Upper lobe of left lung (tissue), 4 donors: ENCODE measurements at regions not wholly inside any gene's neighbourhood (a gene's known extent, or its start where the extent isn't known, plus 50 kb on each side); places are given as distances from the start of the nearest gene placed in this dataset.

Experiments
- EP300 ChIP-seq, 4 donors: sonication (generic); formaldehyde crosslinking; IDR thresholded peaks; one replicate each; pipeline ENCODE4 v1.5.1; 2017; ENCODE audit warnings: antibody characterized with exemption in 4 of 4, control low read depth in 2 of 4
- POLR2A ChIP-seq, 4 donors: fragments of 450-650 bp; IDR thresholded peaks; one replicate each; pipeline ENCODE4 v1.5.1; 2016 to 2017; ENCODE audit warnings: antibody characterized with exemption in 4 of 4, mild to moderate bottlenecking in 2 of 4
- POLR2AphosphoS5 ChIP-seq, 2 donors: sonication (generic); formaldehyde crosslinking; IDR thresholded peaks; one replicate each; pipeline ENCODE4 v1.5.1; 2017; ENCODE audit warnings: antibody characterized with exemption in 2 of 2
- TF ChIP-seq, protein P1 (sequence below), 6 experiments: fragments of 450-650 bp in 4 of 6; fragments of 200-600 bp in 2 of 6; sonication (generic) in 2 of 6; IDR thresholded peaks; one replicate each; pipeline ENCODE4 v1.5.1; 2016 to 2019; ENCODE audit warnings: antibody characterized with exemption in 6 of 6

- TF ChIP-seq, protein P1, sequence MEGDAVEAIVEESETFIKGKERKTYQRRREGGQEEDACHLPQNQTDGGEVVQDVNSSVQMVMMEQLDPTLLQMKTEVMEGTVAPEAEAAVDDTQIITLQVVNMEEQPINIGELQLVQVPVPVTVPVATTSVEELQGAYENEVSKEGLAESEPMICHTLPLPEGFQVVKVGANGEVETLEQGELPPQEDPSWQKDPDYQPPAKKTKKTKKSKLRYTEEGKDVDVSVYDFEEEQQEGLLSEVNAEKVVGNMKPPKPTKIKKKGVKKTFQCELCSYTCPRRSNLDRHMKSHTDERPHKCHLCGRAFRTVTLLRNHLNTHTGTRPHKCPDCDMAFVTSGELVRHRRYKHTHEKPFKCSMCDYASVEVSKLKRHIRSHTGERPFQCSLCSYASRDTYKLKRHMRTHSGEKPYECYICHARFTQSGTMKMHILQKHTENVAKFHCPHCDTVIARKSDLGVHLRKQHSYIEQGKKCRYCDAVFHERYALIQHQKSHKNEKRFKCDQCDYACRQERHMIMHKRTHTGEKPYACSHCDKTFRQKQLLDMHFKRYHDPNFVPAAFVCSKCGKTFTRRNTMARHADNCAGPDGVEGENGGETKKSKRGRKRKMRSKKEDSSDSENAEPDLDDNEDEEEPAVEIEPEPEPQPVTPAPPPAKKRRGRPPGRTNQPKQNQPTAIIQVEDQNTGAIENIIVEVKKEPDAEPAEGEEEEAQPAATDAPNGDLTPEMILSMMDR (IDR thresholded peaks at IDR 0.05), result no peak
- TF ChIP-seq POLR2A (IDR thresholded peaks at IDR 0.05) (no peak), EP300 (IDR thresholded peaks at IDR 0.05) (no peak), POLR2AphosphoS5 (IDR thresholded peaks at IDR 0.05) (no peak)
These were observed 89.3 kb upstream of the ATL2 start for GRCh38 chr2:38466409-38466808.
